ENCODE measurements at regions not wholly inside any gene's neighbourhood (a gene's known extent, or its start where the extent isn't known, plus 50 kb on each side); places are given as distances from the start of the nearest gene placed in this dataset.

GRCh38 chr7:93629291-93629801 is 54.8 kb upstream of the CALCR start:
- H2AFZ ChIP-seq (ENCODE audit: control insufficient read depth, low read length): no peak overlapping the region
- H3K4me1 ChIP-seq (ENCODE audit: control insufficient read depth, extremely low read depth, insufficient read depth, low read length): no peaks in the 10 kb centered on the region
- no peaks in the 10 kb centered on the region for H3K9me3 ChIP-seq (ENCODE audit: control insufficient read depth, low read depth, low read length)
- no peaks in the 10 kb centered on the region for H4K20me1 ChIP-seq (ENCODE audit: control insufficient read depth, extremely low read depth, insufficient read depth, low read length)
- no peak for DNase-seq (ENCODE audit: low read depth, low spot score)
- no peaks in the 10 kb centered on the region for H3K36me3 ChIP-seq (ENCODE audit: control insufficient read depth in 2 of 2, extremely low read depth in 1 of 2, insufficient read depth in 2 of 2, low read length in 2 of 2)
- H3K9me1 ChIP-seq (ENCODE audit: control insufficient read depth, extremely low read depth, insufficient read depth, low read length): no peaks in the 10 kb centered on the region
- TF ChIP-seq EZH2 (IDR thresholded peaks at IDR 0.05; ENCODE audit: low read length) (no peak), CTCF (optimal IDR thresholded peaks at IDR 0.05 in 1 of 3, IDR thresholded peaks at IDR 0.05 in 1 of 3, conservative IDR thresholded peaks at IDR 0.05 in 1 of 3; ENCODE audit: extremely low read depth in 1 of 3, insufficient read depth in 2 of 3, low read length in 3 of 3) (no peak)
- H3K79me2 ChIP-seq (ENCODE audit: control insufficient read depth, insufficient read depth, low read length): no peaks in the 10 kb centered on the region
- H3K9ac ChIP-seq (ENCODE audit: control insufficient read depth, extremely low read depth, insufficient read depth, low read length): no peak overlapping the region
- no peak overlapping the region for H3K4me2 ChIP-seq (ENCODE audit: control insufficient read depth, extremely low read depth, insufficient read depth, low read depth, low read length)
- no peak overlapping the region for H3K4me3 ChIP-seq (ENCODE audit: control insufficient read depth in 2 of 3, extremely low read depth in 1 of 3, insufficient read depth in 2 of 3, low read depth in 1 of 3, low read length in 3 of 3)
- dilution Hi-C loops (cut with MboI; ENCODE audit: extremely low pct_ligation_motif_present, low sequenced_read_pairs): no loop called here
- no peak for FAIRE-seq
- H3K27ac ChIP-seq (ENCODE audit: control insufficient read depth, insufficient read depth, low read length): no peak overlapping the region
- no peaks in the 10 kb centered on the region for H3K27me3 ChIP-seq (ENCODE audit: control insufficient read depth, extremely low read depth, insufficient read depth, low read length)

GRCh38 chr7:93626869-93627268 is 52.3 kb upstream of the CALCR start:
- FAIRE-seq: no peak
- Histone ChIP-seq H3K4me2 (ENCODE audit: control insufficient read depth, extremely low read depth, insufficient read depth, low read depth, low read length) (no peak overlapping the region), H3K79me2 (ENCODE audit: control insufficient read depth, insufficient read depth, low read length) (no peaks in the 10 kb centered on the region), H4K20me1 (ENCODE audit: control insufficient read depth, extremely low read depth, insufficient read depth, low read length) (no peaks in the 10 kb centered on the region), H3K4me3 (ENCODE audit: control insufficient read depth in 2 of 3, extremely low read depth in 1 of 3, insufficient read depth in 2 of 3, low read depth in 1 of 3, low read length in 3 of 3) (no peak overlapping the region), H3K36me3 (ENCODE audit: control insufficient read depth in 2 of 2, extremely low read depth in 1 of 2, insufficient read depth in 2 of 2, low read length in 2 of 2) (no peaks in the 10 kb centered on the region), H3K27me3 (ENCODE audit: control insufficient read depth, extremely low read depth, insufficient read depth, low read length) (no peaks in the 10 kb centered on the region), H3K4me1 (ENCODE audit: control insufficient read depth, extremely low read depth, insufficient read depth, low read length) (no peaks in the 10 kb centered on the region), H3K9ac (ENCODE audit: control insufficient read depth, extremely low read depth, insufficient read depth, low read length) (no peak overlapping the region), H3K9me3 (ENCODE audit: control insufficient read depth, low read depth, low read length) (no peaks in the 10 kb centered on the region), H3K27ac (ENCODE audit: control insufficient read depth, insufficient read depth, low read length) (no peak overlapping the region), H2AFZ (ENCODE audit: control insufficient read depth, low read length) (no peak overlapping the region), H3K9me1 (ENCODE audit: control insufficient read depth, extremely low read depth, insufficient read depth, low read length) (no peaks in the 10 kb centered on the region)
- dilution Hi-C loops (cut with MboI; ENCODE audit: extremely low pct_ligation_motif_present, low sequenced_read_pairs): no loop called here
- TF ChIP-seq EZH2 (IDR thresholded peaks at IDR 0.05; ENCODE audit: low read length): no peak
- DNase-seq (ENCODE audit: low read depth, low spot score): no peak

Small RNAs in the stretch of these regions (small RNA-seq; reads per million reads assigned to genes)
- gene AC002075.2 (ENCODE audit: insufficient read length in 3 of 3, low read depth in 3 of 3, low replicate concordance in 1 of 3): 0 reads per million in 3 experiments
- gene MIR4652 (ENCODE audit: insufficient read length in 3 of 3, low read depth in 3 of 3, low replicate concordance in 1 of 3): 0 reads per million in 3 experiments

Measured in keratinocyte (primary cell).